NB4 (cell line): ENCODE measurements at regions not wholly inside any gene's neighbourhood (a gene's known extent, or its start where the extent isn't known, plus 50 kb on each side); places are given as distances from the start of the nearest gene placed in this dataset.

Experiments used
- CTCF ChIP-seq: IDR thresholded peaks from one replicate; pipeline ENCODE4 v1.5.1; 2012; ENCODE audit warnings: low read depth, low read length
- MYC ChIP-seq: IDR thresholded peaks from 2 replicates; pipeline ENCODE4 v1.6.1; 2011; ENCODE audit warnings: low read depth, low read length
- POLR2A ChIP-seq: IDR thresholded peaks from 2 replicates; pipeline ENCODE4 v1.6.1; 2011; ENCODE audit warnings: mild to moderate bottlenecking; ENCODE audit not compliant: insufficient read length; ENCODE audit errors: extremely low read depth
- TF ChIP-seq, protein P1 (sequence below): IDR thresholded peaks from 2 replicates; pipeline ENCODE4 v1.6.1; 2011; ENCODE audit warnings: low read depth, low read length

GRCh38 chr4:18128241-18128640, 106.7 kb upstream of the LCORL start:
- no peak for TF ChIP-seq POLR2A
- TF ChIP-seq CTCF, result no peak
- TF ChIP-seq, protein P1, sequence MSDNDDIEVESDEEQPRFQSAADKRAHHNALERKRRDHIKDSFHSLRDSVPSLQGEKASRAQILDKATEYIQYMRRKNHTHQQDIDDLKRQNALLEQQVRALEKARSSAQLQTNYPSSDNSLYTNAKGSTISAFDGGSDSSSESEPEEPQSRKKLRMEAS, result no peak
- no peak for TF ChIP-seq MYC
